Stimulated activated CD8-positive, alpha-beta memory T cell treated with anti-CD3 and anti-CD28 coated beads, Interleukin-7, amount 100 ng/mL, for 48 hours (primary cell): ENCODE measurements at regions not wholly inside any gene's neighbourhood (a gene's known extent, or its start where the extent isn't known, plus 50 kb on each side); places are given as distances from the start of the nearest gene placed in this dataset.

Source experiments
- DNase-seq, 2 donors: peaks; one replicate each; pipeline ENCODE4 v3.0.0-alpha.2; 2020; ENCODE audit warnings: low read depth in 1 of 2; ENCODE audit errors: extremely low read depth in 1 of 2

- DNase-seq: no peak
These were observed 356.5 kb upstream of the ATP2B1 start for GRCh38 chr12:90064852-90065801.

DNA sequence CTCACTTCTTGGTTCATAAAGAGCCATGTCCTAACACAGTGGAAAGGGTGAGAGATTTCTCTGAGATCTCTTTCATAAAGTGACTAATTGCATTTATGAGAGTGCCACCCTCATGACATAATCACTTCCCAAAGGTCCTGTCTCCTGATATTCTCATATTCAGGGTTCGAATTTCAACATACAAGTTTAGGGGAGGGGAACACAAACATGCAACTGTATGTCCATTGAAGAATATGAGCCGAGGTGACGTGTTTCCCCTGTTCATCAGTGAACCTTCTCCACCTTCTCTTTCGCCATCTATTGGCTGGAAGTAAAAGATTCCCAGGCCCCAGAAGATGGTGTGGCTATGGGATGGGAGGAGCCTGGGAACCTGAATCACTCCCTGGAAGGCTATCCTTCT is 354.2 kb upstream of the ATP2B1 start:
- DNase-seq: no peak

DNA sequence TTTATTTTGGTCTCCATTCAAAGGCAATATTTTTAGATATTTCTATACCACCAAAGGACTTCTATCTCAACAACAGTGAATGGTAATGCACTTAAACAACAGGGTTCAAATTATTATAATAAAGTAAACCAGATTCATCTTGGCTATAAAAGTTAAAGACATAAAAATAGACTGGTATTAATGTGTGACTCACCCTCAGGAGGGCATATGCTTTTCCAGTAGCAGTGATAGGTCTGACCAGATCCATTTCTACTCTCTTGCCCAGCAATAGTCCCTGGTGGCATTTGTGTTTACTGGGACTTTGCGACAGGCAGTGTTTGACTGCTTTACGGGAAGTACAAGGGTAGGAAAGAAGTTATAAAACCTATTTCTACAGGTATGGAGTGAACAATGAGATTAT is 353.2 kb upstream of the ATP2B1 start:
- no peak for DNase-seq

- DNase-seq: no peak
These were observed 351.4 kb upstream of the ATP2B1 start for GRCh38 chr12:90060031-90060430.

DNA sequence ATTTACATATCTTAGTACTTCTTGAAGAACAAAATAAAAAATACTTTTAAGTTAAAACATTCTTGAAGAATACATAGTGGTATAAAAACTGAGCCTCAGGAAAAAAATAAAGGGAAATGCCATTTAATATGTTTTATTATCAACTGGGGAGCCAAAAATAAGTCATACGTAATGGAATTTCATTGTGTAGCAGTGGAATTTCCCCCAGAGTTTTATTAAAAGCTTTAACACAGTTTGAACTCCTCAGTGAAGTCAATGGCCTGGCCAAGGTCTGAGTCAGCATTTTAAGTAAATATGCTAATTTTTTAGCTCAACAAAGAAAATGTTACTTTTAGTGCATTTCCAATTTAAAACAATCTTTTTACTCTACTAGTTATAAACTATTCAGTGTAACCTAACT is 350.1 kb upstream of the ATP2B1 start:
- DNase-seq: no peak

GRCh38 chr12:90055071-90055470 is 346.4 kb upstream of the ATP2B1 start:
- no peak for DNase-seq

DNA sequence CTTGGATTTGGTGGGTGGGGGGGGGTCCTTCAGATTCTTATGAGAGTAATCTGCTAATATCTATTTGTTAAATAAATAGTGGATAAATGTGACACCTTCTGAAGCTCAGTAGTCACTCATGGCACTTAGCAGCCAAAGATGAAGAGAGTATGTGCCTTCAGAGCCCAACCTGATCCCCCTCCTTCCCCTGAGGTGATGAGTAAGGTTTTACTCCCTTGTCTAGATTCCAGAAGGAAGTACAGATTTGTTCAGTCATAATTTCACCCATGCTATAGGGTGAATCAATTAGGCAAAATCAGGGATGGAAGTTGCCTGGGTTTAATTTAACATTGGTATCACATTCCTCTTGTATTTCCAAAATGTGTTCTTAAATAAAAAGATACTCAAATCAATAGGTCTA is 340.3 kb upstream of the ATP2B1 start:
- no peak for DNase-seq

GRCh38 chr12:90045559-90045958 is 336.9 kb upstream of the ATP2B1 start:
- DNase-seq: no peak

GRCh38 chr12:90044069-90044468 is 335.4 kb upstream of the ATP2B1 start:
- no peak for DNase-seq

- DNase-seq: no peak
These were observed 334.4 kb upstream of the ATP2B1 start for GRCh38 chr12:90042920-90043641.

- DNase-seq: no peak
These were observed 329.7 kb upstream of the ATP2B1 start for GRCh38 chr12:90038289-90038688.

DNA sequence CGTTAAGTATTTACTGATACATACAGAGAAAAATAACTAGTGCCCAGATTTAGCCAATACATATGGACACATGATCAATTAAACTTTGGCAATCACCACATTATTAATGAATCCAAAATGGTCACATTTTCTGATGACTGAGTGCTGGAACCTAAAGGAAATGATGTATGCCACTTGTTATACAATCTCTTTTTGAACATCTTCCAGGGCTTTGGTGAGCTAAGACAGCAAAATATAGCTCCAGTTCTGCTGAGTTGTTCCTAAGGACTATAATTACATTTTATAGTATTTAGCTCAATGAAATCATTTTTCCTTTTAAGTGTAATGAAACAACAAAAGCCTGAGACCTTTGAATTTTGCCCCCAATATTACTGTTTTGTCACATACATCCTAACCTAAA is 329.1 kb upstream of the ATP2B1 start:
- DNase-seq: no peak

DNA sequence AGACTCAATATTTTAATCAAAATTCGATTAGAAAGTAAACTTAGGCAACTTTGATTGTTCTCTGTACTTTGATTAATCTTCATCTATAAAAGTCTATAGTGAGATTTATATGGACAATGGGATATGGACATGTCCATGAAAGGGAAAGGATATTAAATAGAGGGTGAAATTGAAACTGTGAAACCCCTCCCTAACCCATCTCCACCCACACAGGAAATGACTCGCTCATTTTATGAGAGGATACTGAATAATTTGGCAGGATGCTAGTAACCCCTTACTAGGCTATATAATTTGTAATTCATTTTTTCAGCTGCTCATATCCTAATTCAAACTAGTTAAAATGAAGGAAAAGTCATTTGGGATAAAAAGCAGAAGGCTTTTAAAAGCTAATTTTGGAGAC is 328.0 kb upstream of the ATP2B1 start:
- no peak for DNase-seq

DNA sequence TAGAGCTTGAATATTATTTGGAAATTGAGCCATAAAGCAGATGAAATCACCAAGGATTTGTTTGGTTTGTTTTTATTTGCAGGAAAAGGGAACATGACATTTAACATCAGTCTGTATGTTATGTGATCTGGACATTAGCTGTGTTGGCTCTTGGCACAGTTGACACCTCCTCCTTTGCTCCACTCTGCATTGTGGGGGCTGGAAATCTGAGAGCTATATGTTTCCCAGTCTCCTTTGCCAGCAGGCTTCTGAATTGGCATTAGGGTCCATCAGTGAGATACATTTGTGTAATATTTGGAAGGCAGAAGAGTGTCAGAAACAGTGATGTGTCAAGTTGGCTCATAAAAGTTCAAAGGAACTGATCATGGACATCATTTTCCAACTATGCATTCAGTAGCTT is 322.1 kb upstream of the ATP2B1 start:
- no peak for DNase-seq

DNA sequence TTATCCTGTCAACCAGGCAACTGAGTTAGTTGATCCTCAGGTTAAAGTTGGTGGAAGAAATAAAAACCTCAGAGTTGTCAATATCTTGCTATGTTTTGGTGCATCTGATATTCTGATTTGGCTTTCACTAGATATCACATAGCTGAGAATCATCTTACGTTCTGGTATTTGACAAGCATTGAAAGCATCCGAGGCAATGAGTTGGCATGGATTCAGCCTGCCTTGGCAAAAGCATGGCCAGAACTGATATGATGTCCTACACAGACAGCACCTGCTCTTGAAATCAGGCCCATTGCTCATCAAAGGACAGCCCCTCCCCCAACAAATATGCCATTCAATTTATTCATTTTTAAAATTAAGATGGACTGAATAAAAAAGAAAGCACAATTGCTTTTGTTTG is 320.7 kb upstream of the ATP2B1 start:
- DNase-seq: no peak

GRCh38 chr12:90028635-90029051 is 320.0 kb upstream of the ATP2B1 start:
- DNase-seq: no peak

DNA sequence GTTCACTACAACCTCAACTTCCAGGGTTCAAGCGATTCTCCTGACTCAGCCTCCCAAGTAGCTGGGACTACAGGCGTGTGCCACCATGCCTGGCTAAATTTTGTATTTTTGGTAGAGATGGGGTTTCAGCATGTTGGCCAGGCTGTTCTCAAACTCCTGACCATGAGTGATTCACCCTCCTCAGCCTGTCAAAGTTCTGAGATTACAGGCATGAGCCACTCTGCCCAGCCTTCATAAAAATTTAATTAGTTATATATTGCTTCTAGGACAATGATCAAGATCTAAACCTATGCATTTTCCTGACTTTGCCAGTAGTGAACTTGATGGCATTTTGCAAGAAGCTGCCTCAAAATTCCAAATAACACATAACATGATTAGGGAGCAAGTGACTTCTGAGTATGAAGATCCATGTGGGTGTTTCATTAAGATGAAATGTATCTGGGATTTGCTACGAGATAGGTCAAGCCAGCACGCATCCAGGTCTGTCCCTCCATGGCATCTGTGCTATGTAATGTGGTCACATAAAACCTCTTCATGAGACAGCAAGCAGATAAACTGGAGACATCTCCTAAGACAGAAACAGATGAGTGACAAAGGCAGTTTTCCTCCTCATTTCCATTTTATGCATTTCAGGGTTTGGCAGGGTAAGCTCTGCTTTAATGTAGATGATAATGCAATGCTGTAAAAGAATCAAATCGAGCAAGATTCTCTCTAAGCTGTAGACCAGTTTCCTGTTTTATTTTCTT is 319.4 kb upstream of the ATP2B1 start:
- no peak for DNase-seq

GRCh38 chr12:90027041-90027440 is 318.4 kb upstream of the ATP2B1 start:
- no peak for DNase-seq

- no peak for DNase-seq
These were observed 317.9 kb upstream of the ATP2B1 start for GRCh38 chr12:90026516-90026915.

DNA sequence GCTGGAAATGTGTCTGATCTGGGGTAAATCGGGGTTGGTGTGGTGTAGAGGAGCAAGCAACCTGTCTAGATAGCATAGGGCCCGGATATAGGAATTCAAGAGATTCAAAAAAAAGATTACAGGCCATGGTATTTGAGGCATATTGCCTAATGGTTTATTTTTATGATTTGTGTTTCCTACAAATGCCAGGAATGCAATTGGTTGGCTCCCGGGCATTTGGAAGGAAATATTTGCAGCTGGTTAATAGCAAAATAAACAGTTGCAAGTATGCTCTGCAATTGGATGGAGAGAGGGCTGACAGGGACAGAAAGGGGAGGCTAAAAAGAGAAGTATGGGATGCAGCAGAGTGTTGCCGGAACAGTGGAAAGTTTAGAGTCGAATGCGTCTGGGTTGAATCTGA is 315.6 kb upstream of the ATP2B1 start:
- DNase-seq: no peak

DNA sequence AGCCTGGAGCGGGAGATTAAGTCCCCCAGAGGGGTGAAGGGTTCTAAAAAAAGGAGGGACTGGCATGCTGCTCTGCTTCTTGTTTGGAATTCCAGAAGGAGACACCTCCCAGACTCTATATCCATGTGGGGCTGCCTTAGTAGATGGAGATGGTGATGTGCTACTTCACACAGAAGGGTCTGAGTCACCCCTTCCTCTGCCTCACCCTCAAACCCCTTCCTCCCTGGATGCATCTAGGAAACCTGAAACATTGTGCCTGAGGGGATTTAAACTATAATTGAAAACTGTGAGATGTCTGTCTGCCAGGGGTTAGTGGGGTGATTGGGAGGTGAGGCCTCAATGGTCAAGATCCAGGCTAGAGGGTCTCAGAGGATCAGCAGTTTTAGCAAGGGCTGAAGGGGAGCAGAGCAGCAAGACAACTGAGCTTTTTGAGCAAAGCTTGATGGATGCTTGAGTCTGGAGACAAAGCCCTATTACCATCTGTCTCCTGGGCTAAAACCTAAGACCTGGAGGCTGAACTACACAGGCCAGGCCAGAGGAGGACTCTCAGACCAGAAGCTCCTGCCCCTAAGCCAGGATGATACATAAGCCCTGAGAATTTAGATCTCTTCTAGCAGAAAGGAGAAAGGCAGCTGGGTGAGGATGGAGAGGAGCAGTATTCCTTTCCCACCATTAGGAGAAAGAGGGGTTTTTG is 314.7 kb upstream of the ATP2B1 start:
- no peak for DNase-seq
